SK-N-SH (cell line): ENCODE measurements at regions not wholly inside any gene's neighbourhood (a gene's known extent, or its start where the extent isn't known, plus 50 kb on each side); places are given as distances from the start of the nearest gene placed in this dataset.

Source experiments
- CTCF ChIA-PET: fragments of 300-600, 350-600 bp; formaldehyde crosslinking; extraction: SDS; loops from one replicate; lab custom pipeline; 2021; lab: Yijun Ruan, JAX
- POLR2A ChIA-PET: fragments of 350-600 bp; sonication (Branson Sonifier 250); formaldehyde crosslinking; extraction: SDS; loops from one replicate; lab custom pipeline; 2020; ENCODE audit warnings: antibody characterized with exemption, inconsistent platforms; lab: Yijun Ruan, JAX
- DNase-seq: peaks from one replicate; pipeline ENCODE4 v3.0.0; 2012
- H2AFZ ChIP-seq: fragments of 200-600 bp; sonication (generic); 2 replicates; pipeline ENCODE4 v1.8.1; 2016; ENCODE audit warnings: antibody characterized with exemption, mild to moderate bottlenecking, low read depth
- H3F3A ChIP-seq: fragments of 200-600 bp; sonication (generic); replicated peaks from 2 replicates; pipeline ENCODE3; 2016; ENCODE audit warnings: antibody characterized with exemption, mild to moderate bottlenecking; ENCODE audit not compliant: insufficient read depth
- H3K27ac ChIP-seq, 2 experiments: fragments of 200-500 bp in 1 of 2; fragments of 200-600 bp in 1 of 2; sonication (Bioruptor generic) in 1 of 2; sonication (generic), shearing (Covaris generic) in 1 of 2; 2 replicates each; pipeline versions ENCODE4 v1.5.1 to v1.6.1; 2014 to 2016; ENCODE audit warnings: low read depth in 2 of 2, inconsistent platforms in 1 of 2, low read length in 1 of 2, mild to moderate bottlenecking in 1 of 2, mixed read lengths in 1 of 2
- H3K27me3 ChIP-seq: fragments of 200-600 bp; sonication (generic), shearing (Covaris generic); 2 replicates; pipeline ENCODE4 v1.6.1; 2016; ENCODE audit warnings: mixed run types; ENCODE audit not compliant: insufficient read depth
- H3K36me3 ChIP-seq, 2 experiments: fragments of 200-500 bp in 1 of 2; fragments of 200-600 bp in 1 of 2; sonication (Bioruptor generic) in 1 of 2; sonication (generic) in 1 of 2; replicated peaks in 1 of 2; 2 replicates each; pipeline versions ENCODE3 to v1.5.1; 2014 to 2016; ENCODE audit warnings: low read length in 1 of 2, mild to moderate bottlenecking in 1 of 2; ENCODE audit not compliant: insufficient read depth in 2 of 2, control insufficient read depth in 1 of 2
- H3K4me1 ChIP-seq, 2 experiments: fragments of 200-500 bp in 1 of 2; fragments of 200-600 bp in 1 of 2; sonication (Bioruptor generic) in 1 of 2; sonication (generic), shearing (Covaris generic) in 1 of 2; 2 replicates each; pipeline versions ENCODE4 v1.5.1 to v1.6.1; 2014 to 2016; ENCODE audit warnings: low read depth in 1 of 2, low read length in 1 of 2, mixed run types in 1 of 2; ENCODE audit not compliant: insufficient read depth in 2 of 2, control insufficient read depth in 1 of 2
- H3K4me2 ChIP-seq: fragments of 200-600 bp; sonication (generic), shearing (Covaris generic); 2 replicates; pipeline ENCODE4 v1.6.1; 2017; ENCODE audit warnings: mixed run types
- H3K4me3 ChIP-seq, 2 experiments: fragments of 200-500 bp in 1 of 2; fragments of 200-600 bp in 1 of 2; sonication (Bioruptor generic) in 1 of 2; sonication (generic), shearing (Covaris generic) in 1 of 2; 2 replicates each; pipeline versions ENCODE4 v1.5.1 to v1.8.1; 2014 to 2016; ENCODE audit warnings: low read depth in 2 of 2, inconsistent platforms in 1 of 2, low read length in 1 of 2, mild to moderate bottlenecking in 1 of 2, mixed read lengths in 1 of 2, moderate library complexity in 1 of 2
- H3K79me2 ChIP-seq: fragments of 200-600 bp; sonication (generic); 2 replicates; pipeline ENCODE4 v1.8.1; 2017; ENCODE audit warnings: mild to moderate bottlenecking; ENCODE audit not compliant: insufficient read depth
- H3K9ac ChIP-seq: fragments of 200-600 bp; sonication (generic); 2 replicates; pipeline ENCODE4 v1.6.1; 2017; ENCODE audit warnings: mixed run types
- H3K9me2 ChIP-seq: fragments of 200-600 bp; sonication (generic); 2 replicates; pipeline ENCODE4 v1.6.1; 2017; ENCODE audit warnings: mixed run types
- H3K9me3 ChIP-seq: fragments of 200-600 bp; sonication (generic); 2 replicates; pipeline ENCODE4 v1.6.1; 2017; ENCODE audit warnings: mixed run types, mild to moderate bottlenecking, moderate library complexity
- H4K20me1 ChIP-seq: fragments of 200-600 bp; sonication (generic); 2 replicates; pipeline ENCODE4 v1.6.1; 2017; ENCODE audit warnings: mild to moderate bottlenecking, mixed run types; ENCODE audit not compliant: insufficient read depth
- CHD2 ChIP-seq: fragments of 150-350 bp; IDR thresholded peaks from 2 replicates; pipeline ENCODE4 v1.6.1; 2018; ENCODE audit warnings: low read length; ENCODE audit not compliant: partially characterized antibody
- EZH2phosphoT487 ChIP-seq: fragments of 200-600 bp; sonication (generic); IDR thresholded peaks from 2 replicates; pipeline ENCODE4 v1.6.1; 2017; ENCODE audit warnings: low read depth, mixed run types, mild to moderate bottlenecking, antibody characterized with exemption, moderate library complexity, borderline replicate concordance
- FOSL2 ChIP-seq: IDR thresholded peaks from 2 replicates; pipeline ENCODE4 v1.4.0; 2012; ENCODE audit warnings: low read depth, mild to moderate bottlenecking, moderate library complexity, borderline replicate concordance
- FOXM1 ChIP-seq: IDR thresholded peaks from 2 replicates; pipeline ENCODE4 v1.4.0; 2012; ENCODE audit warnings: low read depth, mild to moderate bottlenecking
- GABPA ChIP-seq: IDR thresholded peaks from 2 replicates; pipeline ENCODE4 v1.4.0; 2012; ENCODE audit warnings: low read depth, mild to moderate bottlenecking
- GATA2 ChIP-seq: sonication (generic); formaldehyde crosslinking; IDR thresholded peaks from 2 replicates; pipeline ENCODE4 v1.5.0; 2020; ENCODE audit warnings: mild to moderate bottlenecking, missing genetic modification reagents
- NFIC ChIP-seq: IDR thresholded peaks from 2 replicates; pipeline ENCODE4 v1.4.0; 2012; ENCODE audit warnings: borderline replicate concordance
- PBX3 ChIP-seq: IDR thresholded peaks from 2 replicates; pipeline ENCODE4; 2012
- POLR2AphosphoS5 ChIP-seq: IDR thresholded peaks from 2 replicates; pipeline ENCODE4 v1.6.1; 2012; ENCODE audit warnings: low read depth, low read length
- RAD21 ChIP-seq: IDR thresholded peaks from 2 replicates; pipeline ENCODE4 v1.6.1; 2012; ENCODE audit warnings: mild to moderate bottlenecking, low read length
- REST ChIP-seq: IDR thresholded peaks from 2 replicates; pipeline ENCODE4 v1.6.1; 2012; ENCODE audit warnings: mild to moderate bottlenecking, low read depth, low read length, moderate library complexity
- RFX5 ChIP-seq: IDR thresholded peaks from 2 replicates; pipeline ENCODE4 v1.6.1; 2012; ENCODE audit warnings: mild to moderate bottlenecking, improper control_type of control experiment, low read length
- RXRA ChIP-seq: IDR thresholded peaks from 2 replicates; pipeline ENCODE4 v1.4.0; 2012; ENCODE audit warnings: low read depth, mild to moderate bottlenecking, borderline replicate concordance
- SIN3A ChIP-seq: IDR thresholded peaks from 2 replicates; pipeline ENCODE4 v1.6.1; 2012; ENCODE audit warnings: low read depth, mild to moderate bottlenecking, low read length, moderate library complexity, borderline replicate concordance
- TEAD4 ChIP-seq: IDR thresholded peaks from 2 replicates; pipeline ENCODE4 v1.4.0; 2012; ENCODE audit warnings: mild to moderate bottlenecking, borderline replicate concordance; ENCODE audit not compliant: insufficient read depth
- USF2 ChIP-seq: fragments of 150-350 bp; IDR thresholded peaks from 2 replicates; pipeline ENCODE4 v1.6.1; 2017; ENCODE audit warnings: antibody characterized with exemption, low read length, low read depth, borderline replicate concordance
- WGBS: methylation state at CpG from one replicate; pipeline ENCODE4 v1.1.6; 2017; ENCODE audit warnings: low lambda C conversion rate; 5-methylcytosine and 5-hydroxymethylcytosine counted together
- TF ChIP-seq, protein P1 (sequence below): fragments of 150-350 bp; IDR thresholded peaks from 2 replicates; pipeline ENCODE4 v1.6.1; 2016; ENCODE audit warnings: mild to moderate bottlenecking, low read depth, low read length
- TF ChIP-seq, protein P2 (sequence below): IDR thresholded peaks from 2 replicates; pipeline ENCODE4 v1.4.0; 2012; ENCODE audit warnings: low read depth
- TF ChIP-seq, protein P3 (sequence below): IDR thresholded peaks from 2 replicates; pipeline ENCODE4 v1.4.0; 2012; ENCODE audit warnings: low read depth, borderline replicate concordance

DNA sequence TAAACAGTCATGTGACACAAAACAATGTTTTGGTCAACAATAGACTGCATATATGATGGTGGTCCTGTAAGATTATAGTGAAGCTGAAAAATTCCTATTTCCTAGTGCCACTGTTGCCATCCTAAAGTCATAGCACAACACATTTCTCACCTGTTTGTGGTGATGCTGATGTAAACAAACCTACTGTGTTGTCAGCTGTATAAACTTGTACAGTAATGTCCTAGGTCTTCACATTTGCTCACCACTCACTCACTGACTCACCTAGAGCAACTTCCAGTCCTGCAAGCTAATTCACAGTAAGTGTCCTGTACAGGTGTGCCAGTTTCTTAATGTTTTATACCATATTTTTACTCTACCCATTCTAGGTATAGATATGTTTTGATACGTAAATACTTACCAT is 326.1 kb upstream of the USP24 start (continued):
- TF ChIP-seq USF2 (no peak), RXRA (no peak)

DNA sequence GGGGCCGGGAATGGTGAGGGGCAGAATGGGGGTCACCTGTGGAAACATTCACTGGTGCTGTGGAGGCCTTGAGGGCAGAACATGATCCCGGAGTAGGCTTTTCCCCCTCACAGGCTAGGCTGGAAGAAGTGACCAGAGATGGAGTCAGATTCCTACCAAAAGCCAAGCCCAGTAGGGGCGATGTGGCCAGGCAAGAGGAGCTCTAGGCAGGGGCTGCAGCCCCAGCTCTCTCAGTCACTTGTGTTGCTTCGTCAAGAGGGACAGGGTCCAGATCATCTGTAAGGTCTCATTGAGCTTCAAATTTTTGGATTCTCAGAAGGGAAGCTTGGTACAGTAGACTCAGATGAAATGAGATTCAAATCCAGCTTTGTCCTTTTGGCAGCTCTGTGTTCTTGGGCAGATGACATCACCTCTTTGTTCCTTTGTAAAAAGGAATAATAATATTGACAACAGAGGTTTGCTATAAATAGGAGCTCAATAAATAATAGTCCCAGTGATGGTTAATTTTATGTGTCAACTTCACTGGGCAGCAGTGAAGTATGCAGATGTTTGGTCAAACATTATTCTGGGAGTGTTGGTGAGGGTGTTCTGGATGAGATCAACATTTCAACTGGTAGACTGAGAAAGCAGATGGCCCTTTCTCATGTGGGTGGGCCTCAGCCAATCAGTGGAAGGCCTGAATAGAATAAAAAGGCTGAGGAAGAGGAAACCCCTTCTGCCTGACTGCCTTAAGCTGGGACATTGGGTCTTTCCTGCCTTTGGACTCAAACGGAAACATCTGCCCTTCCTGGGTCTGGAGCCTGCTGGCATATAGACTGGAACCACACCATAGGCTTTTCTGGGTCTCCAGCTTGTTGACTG is 324.7 kb upstream of the USP24 start:
- Histone ChIP-seq H3K9me2 (no peaks in the 10 kb centered on the region), H3K4me2 (no peak overlapping the region), H3F3A (peaks cover 6% of the 10 kb centered on the region), H3K36me3 (no peaks in the 10 kb centered on the region), H2AFZ (no peak overlapping the region), H3K9me3 (no peaks in the 10 kb centered on the region), H3K9ac (no peak overlapping the region), H3K79me2 (no peaks in the 10 kb centered on the region), H3K27ac (no peak overlapping the region), H3K27me3 (no peaks in the 10 kb centered on the region), H4K20me1 (no peaks in the 10 kb centered on the region), H3K4me3 (no peak overlapping the region), H3K4me1 (no peaks in the 10 kb centered on the region; a peak in 1 of 4 replicates)
- ChIA-PET CTCF (interaction anchor here (0.9 to 1.0 kb wide), 2 partner anchors 13 to 17 kb away, joined by 3 read pairs; no protein-coding TSS in a partner anchor), POLR2A (no interaction called here)
- no peak for DNase-seq
- 77% methylated on average over 5 of the region's 5 CpGs for WGBS
- TF ChIP-seq FOSL2 (no peak), FOXM1 (no peak), PBX3 (no peak), SIN3A (no peak), RAD21 (no peak), GABPA (no peak), TEAD4 (no peak), GATA2 (CRISPR knock-in tag) (no peak), EZH2phosphoT487 (no peak), NFIC (no peak), CHD2 (no peak), USF2 (no peak), REST (no peak), RFX5 (no peak), POLR2AphosphoS5 (no peak)
- TF ChIP-seq, protein P1, sequence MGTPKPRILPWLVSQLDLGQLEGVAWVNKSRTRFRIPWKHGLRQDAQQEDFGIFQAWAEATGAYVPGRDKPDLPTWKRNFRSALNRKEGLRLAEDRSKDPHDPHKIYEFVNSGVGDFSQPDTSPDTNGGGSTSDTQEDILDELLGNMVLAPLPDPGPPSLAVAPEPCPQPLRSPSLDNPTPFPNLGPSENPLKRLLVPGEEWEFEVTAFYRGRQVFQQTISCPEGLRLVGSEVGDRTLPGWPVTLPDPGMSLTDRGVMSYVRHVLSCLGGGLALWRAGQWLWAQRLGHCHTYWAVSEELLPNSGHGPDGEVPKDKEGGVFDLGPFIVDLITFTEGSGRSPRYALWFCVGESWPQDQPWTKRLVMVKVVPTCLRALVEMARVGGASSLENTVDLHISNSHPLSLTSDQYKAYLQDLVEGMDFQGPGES = no peak
- TF ChIP-seq, protein P2, sequence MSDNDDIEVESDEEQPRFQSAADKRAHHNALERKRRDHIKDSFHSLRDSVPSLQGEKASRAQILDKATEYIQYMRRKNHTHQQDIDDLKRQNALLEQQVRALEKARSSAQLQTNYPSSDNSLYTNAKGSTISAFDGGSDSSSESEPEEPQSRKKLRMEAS = no peak
- TF ChIP-seq, protein P3, sequence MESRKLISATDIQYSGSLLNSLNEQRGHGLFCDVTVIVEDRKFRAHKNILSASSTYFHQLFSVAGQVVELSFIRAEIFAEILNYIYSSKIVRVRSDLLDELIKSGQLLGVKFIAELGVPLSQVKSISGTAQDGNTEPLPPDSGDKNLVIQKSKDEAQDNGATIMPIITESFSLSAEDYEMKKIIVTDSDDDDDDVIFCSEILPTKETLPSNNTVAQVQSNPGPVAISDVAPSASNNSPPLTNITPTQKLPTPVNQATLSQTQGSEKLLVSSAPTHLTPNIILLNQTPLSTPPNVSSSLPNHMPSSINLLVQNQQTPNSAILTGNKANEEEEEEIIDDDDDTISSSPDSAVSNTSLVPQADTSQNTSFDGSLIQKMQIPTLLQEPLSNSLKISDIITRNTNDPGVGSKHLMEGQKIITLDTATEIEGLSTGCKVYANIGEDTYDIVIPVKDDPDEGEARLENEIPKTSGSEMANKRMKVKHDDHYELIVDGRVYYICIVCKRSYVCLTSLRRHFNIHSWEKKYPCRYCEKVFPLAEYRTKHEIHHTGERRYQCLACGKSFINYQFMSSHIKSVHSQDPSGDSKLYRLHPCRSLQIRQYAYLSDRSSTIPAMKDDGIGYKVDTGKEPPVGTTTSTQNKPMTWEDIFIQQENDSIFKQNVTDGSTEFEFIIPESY = no peak
